Peyer's patch (tissue), 4 donors: ENCODE measurements at regions not wholly inside any gene's neighbourhood (a gene's known extent, or its start where the extent isn't known, plus 50 kb on each side); places are given as distances from the start of the nearest gene placed in this dataset.

Experiments
- DNase-seq, 3 donors: peaks; one replicate each; pipeline ENCODE4 v3.0.0-alpha.2; 2017 to 2019
- H3K27ac ChIP-seq, 4 donors: fragments of 200-600 bp; sonication (generic); one replicate each; pipeline ENCODE4 v1.5.1; 2016 to 2019
- H3K27me3 ChIP-seq, 2 donors: fragments of 200-600 bp; sonication (generic); one replicate each; pipeline ENCODE4 v1.5.1; 2019
- H3K36me3 ChIP-seq, 3 donors: fragments of 200-600 bp; sonication (generic); one replicate each; pipeline ENCODE4 v1.5.1; 2016 to 2019
- H3K4me1 ChIP-seq, 4 donors: fragments of 200-600 bp; sonication (generic); one replicate each; pipeline ENCODE4 v1.5.1; 2016 to 2019
- H3K4me3 ChIP-seq, 4 donors: fragments of 200-600 bp; sonication (generic); 1 replicate in 3 of 4; 2 replicates in 1 of 4; pipeline ENCODE4 v1.5.1; 2016 to 2019; ENCODE audit warnings: mild to moderate bottlenecking in 1 of 4
- H3K9me3 ChIP-seq, 4 donors: fragments of 200-600 bp; sonication (generic); one replicate each; pipeline ENCODE4 v1.5.1; 2016 to 2019; ENCODE audit warnings: mild to moderate bottlenecking in 1 of 4
- POLR2A ChIP-seq, 2 donors: fragments of 450-650 bp; IDR thresholded peaks; one replicate each; pipeline ENCODE4 v1.5.1; 2017; ENCODE audit warnings: antibody characterized with exemption in 2 of 2, mild to moderate bottlenecking in 2 of 2, moderate library complexity in 2 of 2
- TF ChIP-seq, protein P1 (sequence below), 6 experiments: fragments of 450-650 bp in 4 of 6; fragments of 200-600 bp in 2 of 6; sonication (generic) in 1 of 6; IDR thresholded peaks; one replicate each; pipeline ENCODE4 v1.5.1; 2017 to 2019; ENCODE audit warnings: antibody characterized with exemption in 6 of 6, mild to moderate bottlenecking in 3 of 6, moderate library complexity in 1 of 6

DNA sequence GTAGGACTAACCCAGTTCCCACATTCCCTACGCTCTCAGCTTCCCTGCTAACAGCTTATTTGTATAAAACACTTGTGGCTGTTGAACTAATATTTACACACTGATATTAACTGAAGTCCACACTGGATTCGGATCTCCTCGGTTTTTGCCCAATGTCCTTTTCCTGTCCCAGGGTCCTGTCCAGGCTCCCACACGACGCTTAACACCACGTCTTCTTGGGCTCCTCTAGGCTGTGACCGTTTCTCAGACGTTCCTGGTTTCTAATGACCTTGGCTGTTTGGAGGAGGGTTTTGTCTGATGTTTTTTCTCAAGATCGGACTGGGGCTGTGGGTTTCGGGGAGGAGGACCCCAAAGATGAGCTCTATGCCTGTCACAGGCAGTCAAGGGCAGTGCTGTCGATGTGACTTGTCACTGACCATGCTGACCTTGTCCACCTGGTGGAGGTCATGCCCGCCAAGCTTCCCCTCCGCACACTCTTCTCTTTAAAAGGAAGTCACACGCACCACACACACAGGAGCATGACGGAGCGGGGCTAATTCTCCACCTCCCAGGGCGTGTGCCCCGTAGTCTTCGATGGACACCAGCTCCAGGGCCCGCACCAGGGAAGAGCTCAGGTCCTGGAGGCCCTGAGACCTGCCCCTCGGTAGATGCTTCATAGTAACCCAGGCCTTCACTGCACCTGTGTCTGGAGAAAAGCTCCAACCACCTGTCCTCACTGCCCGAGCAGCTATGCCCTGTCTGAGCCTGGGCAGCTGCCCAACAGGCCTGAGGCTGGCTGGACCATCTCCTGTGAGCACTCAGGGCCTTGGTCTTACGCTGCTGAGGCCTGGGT, 72.0 kb downstream of the TTLL2 start:
- Histone ChIP-seq H3K4me1 (peaks cover 0 to 12% (median 0%) of the 10 kb centered on the region in 4 donors), H3K9me3 (no peaks in the 10 kb centered on the region), H3K4me3 (no peak overlapping the region), H3K27ac (no peak overlapping the region), H3K36me3 (no peaks in the 10 kb centered on the region), H3K27me3 (no peaks in the 10 kb centered on the region)
- TF ChIP-seq POLR2A (IDR thresholded peaks at IDR 0.05), result no peak
- TF ChIP-seq, protein P1, sequence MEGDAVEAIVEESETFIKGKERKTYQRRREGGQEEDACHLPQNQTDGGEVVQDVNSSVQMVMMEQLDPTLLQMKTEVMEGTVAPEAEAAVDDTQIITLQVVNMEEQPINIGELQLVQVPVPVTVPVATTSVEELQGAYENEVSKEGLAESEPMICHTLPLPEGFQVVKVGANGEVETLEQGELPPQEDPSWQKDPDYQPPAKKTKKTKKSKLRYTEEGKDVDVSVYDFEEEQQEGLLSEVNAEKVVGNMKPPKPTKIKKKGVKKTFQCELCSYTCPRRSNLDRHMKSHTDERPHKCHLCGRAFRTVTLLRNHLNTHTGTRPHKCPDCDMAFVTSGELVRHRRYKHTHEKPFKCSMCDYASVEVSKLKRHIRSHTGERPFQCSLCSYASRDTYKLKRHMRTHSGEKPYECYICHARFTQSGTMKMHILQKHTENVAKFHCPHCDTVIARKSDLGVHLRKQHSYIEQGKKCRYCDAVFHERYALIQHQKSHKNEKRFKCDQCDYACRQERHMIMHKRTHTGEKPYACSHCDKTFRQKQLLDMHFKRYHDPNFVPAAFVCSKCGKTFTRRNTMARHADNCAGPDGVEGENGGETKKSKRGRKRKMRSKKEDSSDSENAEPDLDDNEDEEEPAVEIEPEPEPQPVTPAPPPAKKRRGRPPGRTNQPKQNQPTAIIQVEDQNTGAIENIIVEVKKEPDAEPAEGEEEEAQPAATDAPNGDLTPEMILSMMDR (IDR thresholded peaks at IDR 0.05), result no peak
- DNase-seq, result no peak

DNA sequence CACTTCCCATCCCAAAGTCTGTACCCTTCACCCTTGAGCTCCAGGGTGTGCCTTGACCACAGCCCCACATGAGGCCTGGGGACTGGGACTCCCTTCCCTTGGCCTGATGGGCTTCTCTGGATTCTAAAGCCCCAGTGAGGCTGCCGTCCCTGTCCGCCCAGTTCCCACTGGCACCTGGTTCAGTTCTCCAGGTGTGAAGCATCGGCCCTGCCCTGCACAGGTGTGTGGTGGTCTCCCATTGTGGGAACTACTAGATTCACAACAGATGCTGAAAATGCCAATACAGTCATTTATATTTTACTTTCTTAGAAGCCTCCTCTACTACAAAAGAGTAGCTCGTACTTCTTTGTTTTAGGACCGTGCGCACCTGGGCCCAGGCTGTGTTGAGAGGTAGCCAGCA, 72.8 kb downstream of the TTLL2 start:
- Histone ChIP-seq H3K4me3 (no peak overlapping the region), H3K27ac (peak overlapping the region in 2 of 4 donors; percentile 67 to 73), H3K4me1 (peaks cover 0 to 12% (median 0%) of the 10 kb centered on the region in 4 donors), H3K9me3 (no peaks in the 10 kb centered on the region), H3K36me3 (no peaks in the 10 kb centered on the region), H3K27me3 (no peaks in the 10 kb centered on the region)
- TF ChIP-seq, protein P1 (IDR thresholded peaks at IDR 0.05), result no peak
- TF ChIP-seq POLR2A (IDR thresholded peaks at IDR 0.05), result no peak
- DNase-seq, result no peak

DNA sequence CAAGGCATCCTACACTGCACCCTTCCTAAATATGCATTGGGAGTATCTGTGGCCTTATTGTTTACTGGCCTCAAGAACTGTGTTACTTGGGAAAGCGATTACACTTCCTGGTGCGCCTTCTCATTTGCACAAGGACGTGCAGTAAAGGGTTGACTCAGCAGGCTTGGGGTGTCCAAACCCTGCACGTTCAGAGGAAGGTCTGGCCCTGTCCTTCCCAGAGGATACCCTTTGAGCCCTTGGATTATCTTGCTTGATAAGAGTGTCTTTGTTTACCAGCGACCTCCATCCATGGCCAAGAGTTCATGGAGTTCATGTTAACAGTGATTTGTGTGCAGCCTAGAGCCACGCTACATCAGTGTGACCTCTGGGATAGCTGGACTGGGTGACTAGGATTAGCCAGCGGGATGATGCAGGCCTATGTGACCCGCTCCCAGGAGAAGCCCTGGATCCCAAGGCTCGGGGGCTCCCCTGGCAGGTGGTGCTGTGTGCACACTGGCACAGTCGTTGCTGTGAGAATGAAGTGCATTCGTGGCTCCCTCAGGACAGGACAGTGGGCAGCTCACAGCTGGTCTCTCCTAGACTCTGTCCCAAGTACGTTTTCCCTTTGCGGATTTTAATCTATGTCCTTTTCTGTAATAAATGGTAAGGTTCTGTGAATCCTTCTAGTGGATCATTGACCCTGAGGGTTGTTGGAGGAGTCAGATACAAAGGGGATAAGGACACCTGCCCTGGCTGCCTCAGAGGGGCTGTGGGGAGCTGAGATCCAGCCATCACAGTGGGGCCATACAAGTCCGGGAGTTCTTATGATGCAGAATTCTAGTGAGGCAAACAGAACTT, 73.5 kb downstream of the TTLL2 start:
- DNase-seq, result peak in 2 of 3 donors; percentile 60 to 78
- H3K9me3 ChIP-seq, result no peaks in the 10 kb centered on the region
- H3K4me1 ChIP-seq, result peaks cover 0 to 12% (median 0%) of the 10 kb centered on the region in 4 donors
- H3K27me3 ChIP-seq, result no peaks in the 10 kb centered on the region
- no peak for TF ChIP-seq POLR2A (IDR thresholded peaks at IDR 0.05)
- TF ChIP-seq, protein P1 (IDR thresholded peaks at IDR 0.05), result no peak
- H3K4me3 ChIP-seq, result no peak overlapping the region
- H3K36me3 ChIP-seq, result no peaks in the 10 kb centered on the region
- H3K27ac ChIP-seq, result peak overlapping the region in 2 of 4 donors; percentile 67 to 73

DNA sequence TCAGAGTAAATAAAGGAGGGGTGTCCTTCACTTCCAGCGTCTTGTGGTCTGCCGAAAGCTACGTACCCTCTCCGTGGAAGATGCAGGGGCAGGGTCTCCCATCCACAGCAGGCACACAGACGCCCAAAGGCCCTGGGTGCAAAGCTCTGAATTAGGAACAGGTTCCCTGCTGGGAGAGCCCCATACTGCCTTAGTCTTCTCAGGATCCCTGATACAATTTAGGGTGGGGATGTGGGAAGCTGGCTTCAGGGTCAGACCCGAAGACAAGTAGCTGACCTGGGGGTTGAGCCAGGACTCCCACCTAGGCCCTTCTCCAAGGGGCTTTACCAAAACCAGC, 74.1 kb downstream of the TTLL2 start:
- Histone ChIP-seq H3K27me3 (no peaks in the 10 kb centered on the region), H3K4me3 (no peak overlapping the region), H3K27ac (no peak overlapping the region), H3K4me1 (peaks cover 0 to 12% (median 0%) of the 10 kb centered on the region in 4 donors), H3K9me3 (no peaks in the 10 kb centered on the region), H3K36me3 (no peaks in the 10 kb centered on the region)
- no peak for DNase-seq
- TF ChIP-seq, protein P1 (IDR thresholded peaks at IDR 0.05), result no peak
- no peak for TF ChIP-seq POLR2A (IDR thresholded peaks at IDR 0.05)

DNA sequence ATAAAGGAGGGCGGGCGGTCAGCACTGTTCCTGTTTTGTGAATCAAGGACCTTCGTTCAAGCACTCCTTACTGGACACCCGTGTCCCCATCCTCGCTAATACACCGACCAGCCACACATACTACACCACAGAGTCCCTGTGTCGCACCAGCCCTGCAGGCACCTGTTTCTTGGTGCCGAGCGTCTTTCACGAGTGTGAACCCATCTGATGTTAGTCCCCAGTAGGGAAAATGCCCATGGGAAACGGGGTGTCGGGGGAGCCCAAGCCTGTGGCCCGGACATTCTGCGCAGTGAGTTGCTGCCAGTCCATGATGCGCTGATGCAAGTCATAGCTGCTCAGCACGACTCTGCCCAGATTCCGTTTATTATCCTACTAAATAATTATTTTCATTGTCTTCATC, 74.7 kb downstream of the TTLL2 start:
- no peak overlapping the region for H3K4me3 ChIP-seq
- TF ChIP-seq, protein P1 (IDR thresholded peaks at IDR 0.05), result no peak
- no peak for TF ChIP-seq POLR2A (IDR thresholded peaks at IDR 0.05)

More for the DNA sequence above, 74.7 kb downstream of the TTLL2 start:
- no peak overlapping the region for H3K27ac ChIP-seq
- peaks cover 0 to 12% (median 0%) of the 10 kb centered on the region in 4 donors for H3K4me1 ChIP-seq
- DNase-seq, result no peak
- no peaks in the 10 kb centered on the region for H3K27me3 ChIP-seq
- no peaks in the 10 kb centered on the region for H3K36me3 ChIP-seq
- no peaks in the 10 kb centered on the region for H3K9me3 ChIP-seq
